ENCODE measurements at regions not wholly inside any gene's neighbourhood (a gene's known extent, or its start where the extent isn't known, plus 50 kb on each side); places are given as distances from the start of the nearest gene placed in this dataset.

GRCh38 chr2:34099377-34099776, 500.3 kb upstream of the FAM98A start:
- Histone ChIP-seq H3K27ac (ENCODE audit: low read depth in 2 of 2, low read length in 1 of 2) (no peak overlapping the region), H3K9me3 (no peaks in the 10 kb centered on the region), H4K20me1 (ENCODE audit: insufficient read depth) (no peaks in the 10 kb centered on the region), H3K79me2 (ENCODE audit: insufficient read depth) (no peaks in the 10 kb centered on the region), H3K9ac (no peak overlapping the region), H3K9me2 (no peaks in the 10 kb centered on the region), H2AFZ (ENCODE audit: low read depth) (no peak overlapping the region), H3K27me3 (ENCODE audit: insufficient read depth) (no peaks in the 10 kb centered on the region), H3K4me3 (ENCODE audit: low read depth in 2 of 2, low read length in 1 of 2) (no peak overlapping the region), H3K4me1 (ENCODE audit: control insufficient read depth in 1 of 2, insufficient read depth in 2 of 2, low read depth in 1 of 2, low read length in 1 of 2) (peaks cover 0 to 4% of the 10 kb centered on the region in 2 experiments; a peak in 1 of 4 replicates), H3K36me3 (replicated peaks in 1 of 2; ENCODE audit: control insufficient read depth in 1 of 2, insufficient read depth in 2 of 2, low read length in 1 of 2) (no peaks in the 10 kb centered on the region), H3K4me2 (no peak overlapping the region), H3F3A (replicated peaks; ENCODE audit: insufficient read depth) (no peaks in the 10 kb centered on the region)
- no peak for TF ChIP-seq MXI1 (IDR thresholded peaks at IDR 0.05; ENCODE audit: low read depth, low read length)
- no peak for TF ChIP-seq JUND (IDR thresholded peaks at IDR 0.05)
- no peak for TF ChIP-seq FOXJ3 (CRISPR knock-in tag; IDR thresholded peaks at IDR 0.05)
- no peak for TF ChIP-seq ZBTB33 (IDR thresholded peaks at IDR 0.05; ENCODE audit: borderline replicate concordance, low read depth)
- no peak for TF ChIP-seq NFIC (IDR thresholded peaks at IDR 0.05; ENCODE audit: borderline replicate concordance)
- no peak for TF ChIP-seq ELF1 (IDR thresholded peaks at IDR 0.05)
- no peak for TF ChIP-seq RFX5 (IDR thresholded peaks at IDR 0.05; ENCODE audit: low read length)
- TF ChIP-seq PBX3 (IDR thresholded peaks at IDR 0.05), result no peak
- CTCF ChIA-PET, result no interaction called here
- POLR2A ChIA-PET, result no interaction called here
- WGBS (ENCODE audit: low lambda C conversion rate), result 2% methylated on average over 2 of the region's 2 CpGs
- DNase-seq, result no peak

- H3K79me2 ChIP-seq (ENCODE audit: insufficient read depth), result no peaks in the 10 kb centered on the region
- no peak overlapping the region for H3K27ac ChIP-seq (ENCODE audit: low read depth in 2 of 2, low read length in 1 of 2)
- H3K9ac ChIP-seq, result no peak overlapping the region
- no peak overlapping the region for H2AFZ ChIP-seq (ENCODE audit: low read depth)
- H3K9me3 ChIP-seq, result no peaks in the 10 kb centered on the region
- no peaks in the 10 kb centered on the region; a peak in 1 of 4 replicates for H3K4me1 ChIP-seq (ENCODE audit: control insufficient read depth in 1 of 2, insufficient read depth in 2 of 2, low read depth in 1 of 2, low read length in 1 of 2)
- TF ChIP-seq GABPA (IDR thresholded peaks at IDR 0.05; ENCODE audit: low read depth) (no peak), POLR2AphosphoS5 (IDR thresholded peaks at IDR 0.05; ENCODE audit: low read depth, low read length) (no peak), SIN3A (IDR thresholded peaks at IDR 0.05; ENCODE audit: borderline replicate concordance, low read depth, low read length) (no peak), RFX5 (IDR thresholded peaks at IDR 0.05; ENCODE audit: low read length) (no peak), MEF2A (IDR thresholded peaks at IDR 0.05; ENCODE audit: borderline replicate concordance, low read depth) (no peak), GATA2 (CRISPR knock-in tag; IDR thresholded peaks at IDR 0.05) (no peak), RCOR1 (IDR thresholded peaks at IDR 0.05; ENCODE audit: low read length) (no peak), SMC3 (IDR thresholded peaks at IDR 0.05; ENCODE audit: low read depth, low read length) (no peak)
- H3K36me3 ChIP-seq (replicated peaks in 1 of 2; ENCODE audit: control insufficient read depth in 1 of 2, insufficient read depth in 2 of 2, low read length in 1 of 2), result no peaks in the 10 kb centered on the region
- CTCF ChIA-PET, result interaction anchor here (1.7 kb wide), 1 partner anchor 10 kb away, joined by 4 read pairs; no protein-coding TSS in a partner anchor
- 8% methylated on average over 2 of the region's 2 CpGs for WGBS (ENCODE audit: low lambda C conversion rate)
- no peak overlapping the region for H3K4me3 ChIP-seq (ENCODE audit: low read depth in 2 of 2, low read length in 1 of 2)
- H3K4me2 ChIP-seq, result no peak overlapping the region
- no peak for DNase-seq
- H3F3A ChIP-seq (replicated peaks; ENCODE audit: insufficient read depth), result no peaks in the 10 kb centered on the region
- no peaks in the 10 kb centered on the region for H4K20me1 ChIP-seq (ENCODE audit: insufficient read depth)
- H3K9me2 ChIP-seq, result no peaks in the 10 kb centered on the region
- POLR2A ChIA-PET, result no interaction called here
- no peaks in the 10 kb centered on the region for H3K27me3 ChIP-seq (ENCODE audit: insufficient read depth)
These were observed 499.2 kb upstream of the FAM98A start for GRCh38 chr2:34098256-34098655.

All from SK-N-SH (cell line).